DND-41 (cell line): ENCODE measurements at regions not wholly inside any gene's neighbourhood (a gene's known extent, or its start where the extent isn't known, plus 50 kb on each side); places are given as distances from the start of the nearest gene placed in this dataset.

Source experiments
- CTCF ChIP-seq: IDR thresholded peaks from 2 replicates; pipeline ENCODE4 v1.5.1; 2012; ENCODE audit warnings: borderline replicate concordance, low read length, moderate library complexity, mild to moderate bottlenecking; ENCODE audit not compliant: poor library complexity, severe bottlenecking; ENCODE audit errors: extremely low read depth
- EZH2 ChIP-seq: IDR thresholded peaks from 3 replicates; pipeline ENCODE4 v1.6.1; 2012; ENCODE audit warnings: borderline replicate concordance, low read depth, mild to moderate bottlenecking, moderate library complexity, low read length, inconsistent platforms; ENCODE audit not compliant: severe bottlenecking

GRCh38 chr2:52292801-52293200 lies 1260.9 kb upstream of the NRXN1 start:
- TF ChIP-seq CTCF (no peak), EZH2 (no peak)
